HEK293 (cell line): ENCODE measurements at regions not wholly inside any gene's neighbourhood (a gene's known extent, or its start where the extent isn't known, plus 50 kb on each side); places are given as distances from the start of the nearest gene placed in this dataset.

Experiments used
- CTCF ChIA-PET: fragments of 350-600 bp; formaldehyde crosslinking; extraction: SDS; loops from one replicate; lab custom pipeline; 2021; ENCODE audit warnings: antibody characterized with exemption; lab: Yijun Ruan, JAX
- POLR2A ChIA-PET: fragments of 300-600 bp; formaldehyde crosslinking; extraction: SDS; loops from one replicate; lab custom pipeline; 2020; ENCODE audit warnings: antibody characterized with exemption, inconsistent platforms; lab: Yijun Ruan, JAX
- H3K27ac ChIP-seq: fragments of 200-500 bp; sonication (Bioruptor generic); 2 replicates; pipeline ENCODE4 v1.5.1; 2014; ENCODE audit warnings: low read depth, low read length, control low read depth, inconsistent platforms; ENCODE audit errors: extremely low read depth
- H3K36me3 ChIP-seq, 2 experiments: fragments of 200-500 bp in 1 of 2; sonication (Bioruptor generic) in 1 of 2; 1 replicate in 1 of 2; 2 replicates in 1 of 2; pipeline ENCODE4 v1.5.1; 2014 to 2017; ENCODE audit warnings: inconsistent platforms in 2 of 2, low read length in 2 of 2; ENCODE audit not compliant: control insufficient read depth in 2 of 2, insufficient read depth in 1 of 2
- H3K4me1 ChIP-seq: fragments of 200-500 bp; sonication (Bioruptor generic); 2 replicates; pipeline ENCODE4 v1.5.1; 2014; ENCODE audit warnings: mild to moderate bottlenecking, low read length, inconsistent platforms; ENCODE audit not compliant: control insufficient read depth, insufficient read depth
- H3K4me3 ChIP-seq: 2 replicates; pipeline ENCODE4 v1.5.1; 2011; ENCODE audit warnings: low read depth, mild to moderate bottlenecking, control low read depth, low read length, moderate library complexity
- H3K9me3 ChIP-seq: fragments of 200-500 bp; sonication (Bioruptor generic); 2 replicates; pipeline ENCODE4 v1.5.1; 2014; ENCODE audit warnings: low read depth, low read length, inconsistent platforms; ENCODE audit not compliant: control insufficient read depth, insufficient read depth
- BCL11A ChIP-seq: fragments of 450-650 bp; formaldehyde crosslinking; IDR thresholded peaks from 2 replicates; pipeline ENCODE4 v1.5.1; 2016; ENCODE audit warnings: low read depth, missing biosample characterization, missing genetic modification characterization
- GLIS1 ChIP-seq: fragments of 450-650 bp; formaldehyde crosslinking; IDR thresholded peaks from 2 replicates; pipeline ENCODE4 v1.5.1; 2016; ENCODE audit warnings: missing biosample characterization, missing genetic modification characterization
- PATZ1 ChIP-seq: fragments of 450-650 bp; formaldehyde crosslinking; IDR thresholded peaks from 2 replicates; pipeline ENCODE4 v1.5.1; 2016; ENCODE audit warnings: missing biosample characterization, missing genetic modification characterization
- TCF7L2 ChIP-seq: IDR thresholded peaks from 2 replicates; pipeline ENCODE4 v1.6.1; 2011; ENCODE audit warnings: low read depth, mild to moderate bottlenecking, inconsistent platforms, low read length, moderate library complexity, borderline replicate concordance
- ZBTB8A ChIP-seq: fragments of 450-650 bp; formaldehyde crosslinking; IDR thresholded peaks from 2 replicates; pipeline ENCODE4 v1.5.1; 2016; ENCODE audit warnings: missing biosample characterization, missing genetic modification characterization
- ZEB2 ChIP-seq: fragments of 450-650 bp; formaldehyde crosslinking; IDR thresholded peaks from 2 replicates; pipeline ENCODE4 v1.5.1; 2016; ENCODE audit warnings: missing biosample characterization, missing genetic modification characterization
- ZFP37 ChIP-seq: fragments of 450-650 bp; formaldehyde crosslinking; IDR thresholded peaks from 2 replicates; pipeline ENCODE4 v1.5.1; 2016; ENCODE audit warnings: missing biosample characterization, missing genetic modification characterization
- ZNF10 ChIP-seq: fragments of 450-650 bp; formaldehyde crosslinking; IDR thresholded peaks from 2 replicates; pipeline ENCODE4 v1.5.1; 2017; ENCODE audit warnings: missing biosample characterization, missing genetic modification characterization
- ZNF140 ChIP-seq: fragments of 450-650 bp; formaldehyde crosslinking; IDR thresholded peaks from 2 replicates; pipeline ENCODE4 v1.5.1; 2016; ENCODE audit warnings: missing biosample characterization, missing genetic modification characterization
- ZNF146 ChIP-seq: fragments of 450-650 bp; formaldehyde crosslinking; IDR thresholded peaks from 2 replicates; pipeline ENCODE4 v1.5.1; 2016; ENCODE audit warnings: missing biosample characterization, missing genetic modification characterization
- ZNF184 ChIP-seq: fragments of 450-650 bp; IDR thresholded peaks from 2 replicates; pipeline ENCODE4 v1.5.1; 2018; ENCODE audit warnings: missing biosample characterization, mild to moderate bottlenecking, missing genetic modification characterization
- ZNF341 ChIP-seq: fragments of 450-650 bp; formaldehyde crosslinking; IDR thresholded peaks from 2 replicates; pipeline ENCODE4; 2016; ENCODE audit warnings: low read depth, missing biosample characterization, missing genetic modification characterization
- ZNF488 ChIP-seq: fragments of 450-650 bp; formaldehyde crosslinking; IDR thresholded peaks from 2 replicates; pipeline ENCODE4 v1.5.1; 2016; ENCODE audit warnings: missing biosample characterization, missing genetic modification characterization
- ZNF560 ChIP-seq: fragments of 450-650 bp; formaldehyde crosslinking; IDR thresholded peaks from 2 replicates; pipeline ENCODE4 v1.5.1; 2017; ENCODE audit warnings: missing biosample characterization, missing genetic modification characterization, borderline replicate concordance
- ZNF561 ChIP-seq: fragments of 450-650 bp; IDR thresholded peaks from 2 replicates; pipeline ENCODE4 v1.5.1; 2018; ENCODE audit warnings: missing biosample characterization, missing genetic modification characterization, borderline replicate concordance
- ZNF670 ChIP-seq: fragments of 450-650 bp; formaldehyde crosslinking; IDR thresholded peaks from 2 replicates; pipeline ENCODE4 v1.5.1; 2016; ENCODE audit warnings: missing biosample characterization, missing genetic modification characterization, low read depth
- ZNF692 ChIP-seq: fragments of 450-650 bp; formaldehyde crosslinking; IDR thresholded peaks from 2 replicates; pipeline ENCODE4 v1.5.1; 2016; ENCODE audit warnings: missing biosample characterization, missing genetic modification characterization
- TF ChIP-seq, protein P1 (sequence below): fragments of 450-650 bp; formaldehyde crosslinking; IDR thresholded peaks from 2 replicates; pipeline ENCODE4 v1.5.1; 2016; ENCODE audit warnings: missing biosample characterization, missing genetic modification characterization
- TF ChIP-seq, protein P2 (sequence below): fragments of 450-650 bp; formaldehyde crosslinking; IDR thresholded peaks from 2 replicates; pipeline ENCODE4 v1.5.1; 2017; ENCODE audit warnings: missing biosample characterization, mild to moderate bottlenecking, missing genetic modification characterization, moderate library complexity
- TF ChIP-seq, protein P3 (sequence below): fragments of 450-650 bp; formaldehyde crosslinking; IDR thresholded peaks from 2 replicates; pipeline ENCODE4 v1.5.1; 2016; ENCODE audit warnings: missing biosample characterization, missing genetic modification characterization

DNA sequence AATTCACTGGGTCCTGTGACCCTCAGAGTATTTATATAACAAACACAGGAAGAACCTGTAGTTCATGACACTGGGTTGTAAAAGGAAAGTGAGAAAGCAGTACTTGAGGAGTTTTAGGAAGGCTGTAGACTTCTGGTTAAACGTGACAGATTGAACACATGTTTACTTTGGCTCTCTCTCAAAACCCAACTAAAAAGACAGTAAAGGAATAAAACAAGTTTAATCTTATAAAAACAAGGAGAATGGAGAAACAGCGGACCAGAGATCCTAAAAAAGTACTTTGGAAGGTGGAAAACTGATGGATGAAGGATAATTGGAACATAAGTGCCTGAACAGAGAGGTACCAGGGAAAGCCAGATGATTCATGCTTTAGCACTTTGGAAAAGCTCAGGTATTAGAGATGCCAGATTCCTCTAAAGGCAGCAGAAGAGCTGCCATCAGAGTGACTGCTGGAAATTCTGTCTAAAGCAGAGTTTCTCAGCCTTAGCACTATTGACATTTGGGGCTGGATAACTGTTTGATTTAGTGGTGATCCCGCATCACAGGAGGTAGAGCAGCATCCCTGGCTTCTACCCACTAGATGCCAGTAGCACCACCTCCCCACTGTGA is 182.9 kb upstream of the RORA start (continued):
- TF ChIP-seq, protein P1, sequence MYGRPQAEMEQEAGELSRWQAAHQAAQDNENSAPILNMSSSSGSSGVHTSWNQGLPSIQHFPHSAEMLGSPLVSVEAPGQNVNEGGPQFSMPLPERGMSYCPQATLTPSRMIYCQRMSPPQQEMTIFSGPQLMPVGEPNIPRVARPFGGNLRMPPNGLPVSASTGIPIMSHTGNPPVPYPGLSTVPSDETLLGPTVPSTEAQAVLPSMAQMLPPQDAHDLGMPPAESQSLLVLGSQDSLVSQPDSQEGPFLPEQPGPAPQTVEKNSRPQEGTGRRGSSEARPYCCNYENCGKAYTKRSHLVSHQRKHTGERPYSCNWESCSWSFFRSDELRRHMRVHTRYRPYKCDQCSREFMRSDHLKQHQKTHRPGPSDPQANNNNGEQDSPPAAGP (tag by site-specific recombination), result no peak
- TF ChIP-seq GLIS1 (tag by site-specific recombination), result no peak
- TF ChIP-seq ZNF670 (tag by site-specific recombination), result no peak

GRCh38 chr15:61410662-61411061 is 181.6 kb upstream of the RORA start:
- Histone ChIP-seq H3K4me3 (no peak overlapping the region), H3K4me1 (no peaks in the 10 kb centered on the region), H3K9me3 (no peaks in the 10 kb centered on the region), H3K36me3 (no peaks in the 10 kb centered on the region), H3K27ac (no peak overlapping the region)
- CTCF ChIA-PET, result interaction anchor here (0.5 kb wide), 2 partner anchors 54 to 1050 kb away, joined by 3 read pairs; no protein-coding TSS in a partner anchor
- TF ChIP-seq ZNF488 (tag by site-specific recombination) (no peak), ZNF10 (tag by site-specific recombination) (no peak), ZNF184 (no peak), ZNF146 (tag by site-specific recombination) (no peak), BCL11A (tag by site-specific recombination) (no peak), ZNF561 (no peak), ZFP37 (no peak), ZEB2 (tag by site-specific recombination) (no peak), ZNF560 (tag by site-specific recombination) (no peak), ZNF140 (no peak)
- TF ChIP-seq, protein P2, sequence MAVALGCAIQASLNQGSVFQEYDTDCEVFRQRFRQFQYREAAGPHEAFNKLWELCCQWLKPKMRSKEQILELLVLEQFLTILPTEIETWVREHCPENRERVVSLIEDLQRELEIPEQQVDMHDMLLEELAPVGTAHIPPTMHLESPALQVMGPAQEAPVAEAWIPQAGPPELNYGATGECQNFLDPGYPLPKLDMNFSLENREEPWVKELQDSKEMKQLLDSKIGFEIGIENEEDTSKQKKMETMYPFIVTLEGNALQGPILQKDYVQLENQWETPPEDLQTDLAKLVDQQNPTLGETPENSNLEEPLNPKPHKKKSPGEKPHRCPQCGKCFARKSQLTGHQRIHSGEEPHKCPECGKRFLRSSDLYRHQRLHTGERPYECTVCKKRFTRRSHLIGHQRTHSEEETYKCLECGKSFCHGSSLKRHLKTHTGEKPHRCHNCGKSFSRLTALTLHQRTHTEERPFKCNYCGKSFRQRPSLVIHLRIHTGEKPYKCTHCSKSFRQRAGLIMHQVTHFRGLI, result no peak
- POLR2A ChIA-PET, result no interaction called here

- no peak for TF ChIP-seq ZNF341 (tag by site-specific recombination)
- TF ChIP-seq, protein P3, sequence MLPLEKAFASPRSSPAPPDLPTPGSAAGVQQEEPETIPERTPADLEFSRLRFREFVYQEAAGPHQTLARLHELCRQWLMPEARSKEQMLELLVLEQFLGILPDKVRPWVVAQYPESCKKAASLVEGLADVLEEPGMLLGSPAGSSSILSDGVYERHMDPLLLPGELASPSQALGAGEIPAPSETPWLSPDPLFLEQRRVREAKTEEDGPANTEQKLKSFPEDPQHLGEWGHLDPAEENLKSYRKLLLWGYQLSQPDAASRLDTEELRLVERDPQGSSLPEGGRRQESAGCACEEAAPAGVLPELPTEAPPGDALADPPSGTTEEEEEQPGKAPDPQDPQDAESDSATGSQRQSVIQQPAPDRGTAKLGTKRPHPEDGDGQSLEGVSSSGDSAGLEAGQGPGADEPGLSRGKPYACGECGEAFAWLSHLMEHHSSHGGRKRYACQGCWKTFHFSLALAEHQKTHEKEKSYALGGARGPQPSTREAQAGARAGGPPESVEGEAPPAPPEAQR (tag by site-specific recombination), result no peak
- TF ChIP-seq PATZ1, result no peak
- TF ChIP-seq TCF7L2, result no peak
- TF ChIP-seq ZBTB8A (tag by site-specific recombination), result no peak
- TF ChIP-seq ZNF692, result no peak
- Histone ChIP-seq H3K36me3 (no peaks in the 10 kb centered on the region), H3K9me3 (no peaks in the 10 kb centered on the region), H3K27ac (no peak overlapping the region), H3K4me1 (no peaks in the 10 kb centered on the region), H3K4me3 (no peak overlapping the region)
- CTCF ChIA-PET, result no interaction called here
- POLR2A ChIA-PET, result no interaction called here
Measured at GRCh38 chr15:61404567-61404966, 175.5 kb upstream of the RORA start.
